AG09319 (cell line): ENCODE measurements at regions not wholly inside any gene's neighbourhood (a gene's known extent, or its start where the extent isn't known, plus 50 kb on each side); places are given as distances from the start of the nearest gene placed in this dataset.
"Not testable (repeated sequence)": the region's sequence is repeated elsewhere in the genome, so short reads cannot be mapped to it uniquely, and the experiment has no call there.

Experiments
- DNase-seq: peaks from one replicate; pipeline ENCODE4 v3.0.0-alpha.2; 2010; ENCODE audit warnings: low read depth; ENCODE audit errors: extremely low read depth
- TF ChIP-seq, protein P1 (sequence below): IDR thresholded peaks from 2 replicates; pipeline ENCODE4 v1.5.1; 2011; ENCODE audit warnings: low read depth, mild to moderate bottlenecking, inconsistent platforms, low read length, moderate library complexity

DNA sequence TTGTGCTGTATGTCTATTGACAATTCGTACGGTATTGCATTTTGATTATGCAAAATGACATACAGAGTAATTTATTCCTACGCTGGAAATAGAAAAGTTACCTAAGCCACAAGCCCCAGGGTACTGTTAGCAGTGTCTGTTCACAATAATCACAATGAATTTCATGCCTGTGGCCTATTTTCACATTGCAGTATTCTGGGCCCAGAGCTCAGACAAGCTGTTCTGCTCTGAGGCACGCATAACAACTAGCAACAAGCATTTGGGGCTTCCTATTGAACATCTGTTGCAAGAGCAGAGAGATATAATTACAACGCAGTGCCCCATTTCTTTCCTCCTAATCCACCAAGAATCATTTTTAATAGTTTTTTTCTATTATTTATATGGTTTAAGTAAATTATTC, 158.9 kb upstream of the SGCG start:
- no peak for DNase-seq
- TF ChIP-seq, protein P1, sequence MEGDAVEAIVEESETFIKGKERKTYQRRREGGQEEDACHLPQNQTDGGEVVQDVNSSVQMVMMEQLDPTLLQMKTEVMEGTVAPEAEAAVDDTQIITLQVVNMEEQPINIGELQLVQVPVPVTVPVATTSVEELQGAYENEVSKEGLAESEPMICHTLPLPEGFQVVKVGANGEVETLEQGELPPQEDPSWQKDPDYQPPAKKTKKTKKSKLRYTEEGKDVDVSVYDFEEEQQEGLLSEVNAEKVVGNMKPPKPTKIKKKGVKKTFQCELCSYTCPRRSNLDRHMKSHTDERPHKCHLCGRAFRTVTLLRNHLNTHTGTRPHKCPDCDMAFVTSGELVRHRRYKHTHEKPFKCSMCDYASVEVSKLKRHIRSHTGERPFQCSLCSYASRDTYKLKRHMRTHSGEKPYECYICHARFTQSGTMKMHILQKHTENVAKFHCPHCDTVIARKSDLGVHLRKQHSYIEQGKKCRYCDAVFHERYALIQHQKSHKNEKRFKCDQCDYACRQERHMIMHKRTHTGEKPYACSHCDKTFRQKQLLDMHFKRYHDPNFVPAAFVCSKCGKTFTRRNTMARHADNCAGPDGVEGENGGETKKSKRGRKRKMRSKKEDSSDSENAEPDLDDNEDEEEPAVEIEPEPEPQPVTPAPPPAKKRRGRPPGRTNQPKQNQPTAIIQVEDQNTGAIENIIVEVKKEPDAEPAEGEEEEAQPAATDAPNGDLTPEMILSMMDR, result no peak

DNA sequence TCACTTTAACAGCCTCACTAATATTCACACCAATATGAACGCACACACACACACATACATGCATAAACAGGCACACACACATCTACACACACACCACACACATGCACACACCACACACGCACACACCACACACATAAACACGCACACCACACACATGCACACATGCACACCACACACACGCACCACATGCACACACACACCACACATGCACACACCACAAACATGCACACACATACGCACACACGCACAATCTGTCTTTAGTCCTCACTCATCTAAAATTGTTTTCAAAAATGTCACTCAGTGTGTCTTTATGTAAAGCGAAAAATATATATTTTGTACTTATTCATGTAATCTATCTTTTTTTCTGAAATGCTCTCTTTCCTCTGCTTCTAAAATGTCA, 158.1 kb upstream of the SGCG start:
- TF ChIP-seq, protein P1, result no peak
- no peak for DNase-seq

DNA sequence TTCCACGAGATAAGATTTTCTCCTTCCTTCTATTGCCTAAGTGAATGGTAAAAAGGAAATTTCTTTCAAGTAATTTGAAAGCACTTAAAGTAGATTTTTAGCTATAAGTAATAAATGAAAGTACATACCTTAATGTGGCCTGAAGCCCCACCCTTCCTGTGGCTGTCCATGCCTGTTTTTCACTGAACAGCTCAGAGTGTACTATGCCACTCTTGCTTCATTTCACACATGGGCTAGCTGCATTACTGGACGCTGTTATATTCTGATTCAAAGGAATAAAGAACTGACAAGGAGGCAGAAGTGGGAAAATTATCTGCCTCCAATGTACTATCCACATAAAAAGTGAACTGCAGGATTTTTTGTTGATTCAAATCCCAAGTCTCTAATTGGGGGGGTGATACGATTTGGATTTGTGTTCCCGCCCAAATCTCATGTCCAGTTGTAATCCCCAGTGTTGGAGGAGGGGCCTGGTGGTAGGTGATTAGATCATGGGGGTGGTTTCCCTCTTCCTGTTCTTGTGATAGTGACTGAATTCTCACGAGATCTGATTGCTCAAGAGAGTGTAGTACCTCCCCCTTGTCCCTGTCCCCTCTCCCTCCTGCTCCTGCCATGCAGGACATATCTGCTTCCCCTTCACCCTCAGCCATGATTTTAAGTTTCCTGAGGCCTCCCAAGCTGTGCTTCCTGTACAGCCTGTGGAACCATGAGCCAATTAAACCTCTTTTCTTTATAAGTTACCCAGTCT, 154.7 kb upstream of the SGCG start:
- no peak for DNase-seq

DNA sequence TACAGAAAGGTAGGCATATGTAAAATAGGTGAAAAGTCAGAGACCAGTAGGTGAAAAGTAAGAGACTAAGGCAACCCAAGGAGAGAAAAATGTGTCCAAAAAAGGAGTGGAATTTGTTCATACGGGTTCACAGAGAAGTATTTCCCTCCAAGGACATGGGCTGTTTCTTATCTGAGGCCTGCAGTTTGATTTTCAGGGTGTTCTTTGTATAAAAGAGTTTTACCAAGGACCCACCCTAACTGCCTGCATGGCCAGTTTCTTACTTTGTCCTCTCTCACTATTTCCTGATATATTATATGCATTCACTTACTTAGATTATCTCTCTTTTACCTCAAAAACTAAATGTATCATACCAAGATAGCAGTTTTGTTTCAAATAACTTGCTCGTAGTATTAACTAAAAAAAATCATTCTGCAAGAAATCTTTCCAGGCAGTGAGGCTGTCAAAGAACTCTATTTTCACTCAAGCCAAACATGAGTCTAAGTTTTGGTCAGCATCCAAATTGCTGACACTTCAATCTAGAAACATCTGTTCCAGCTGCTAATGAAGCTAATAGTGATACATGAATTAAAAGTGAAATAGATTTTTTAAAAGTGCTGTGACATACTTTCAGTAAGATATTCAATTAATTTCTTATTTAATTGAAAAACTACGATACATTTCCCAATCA, 141.4 kb upstream of the SGCG start:
- TF ChIP-seq, protein P1, result no peak
- DNase-seq, result no peak

More for the DNA sequence above, 154.7 kb upstream of the SGCG start:
- TF ChIP-seq, protein P1, result no peak

DNA sequence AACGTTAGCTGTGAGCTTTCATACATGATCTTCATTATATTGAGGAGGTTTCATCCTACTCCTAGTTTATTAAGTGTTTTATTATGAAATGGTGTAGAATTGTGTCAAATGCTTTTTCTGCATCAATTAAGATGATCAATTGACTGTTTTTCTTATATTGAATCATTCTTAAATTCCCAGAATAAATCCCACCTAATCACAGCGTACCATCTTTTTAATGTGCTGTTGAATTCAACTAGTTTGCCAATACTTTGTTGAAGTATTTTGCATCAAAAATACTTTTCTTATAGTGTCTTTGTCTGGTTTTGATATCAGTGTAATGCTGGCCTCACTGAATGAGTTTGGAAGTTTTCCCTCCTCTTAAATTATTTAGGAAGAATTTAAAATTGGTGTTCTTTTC, 138.6 kb upstream of the SGCG start:
- TF ChIP-seq, protein P1, result no peak
- no peak for DNase-seq

DNA sequence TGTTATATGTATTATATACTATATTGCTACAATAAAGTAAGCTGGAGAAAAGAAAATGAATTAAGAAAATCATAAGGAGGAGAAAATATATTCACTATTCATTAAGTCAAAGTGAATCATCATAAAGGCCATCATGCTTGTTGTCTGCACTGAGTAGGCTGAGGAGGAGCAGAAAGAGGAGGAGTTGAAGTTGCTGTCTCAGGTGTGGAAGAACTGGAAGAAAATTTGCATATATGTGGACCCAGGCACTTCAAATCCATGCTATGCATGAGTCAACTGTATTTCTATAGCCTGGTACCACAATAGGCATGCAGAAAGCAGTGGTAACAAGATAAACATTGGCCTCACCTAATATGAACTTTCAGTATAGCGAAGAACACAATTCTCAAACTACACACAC, 135.9 kb upstream of the SGCG start:
- DNase-seq, result no peak
- TF ChIP-seq, protein P1, result no peak

DNA sequence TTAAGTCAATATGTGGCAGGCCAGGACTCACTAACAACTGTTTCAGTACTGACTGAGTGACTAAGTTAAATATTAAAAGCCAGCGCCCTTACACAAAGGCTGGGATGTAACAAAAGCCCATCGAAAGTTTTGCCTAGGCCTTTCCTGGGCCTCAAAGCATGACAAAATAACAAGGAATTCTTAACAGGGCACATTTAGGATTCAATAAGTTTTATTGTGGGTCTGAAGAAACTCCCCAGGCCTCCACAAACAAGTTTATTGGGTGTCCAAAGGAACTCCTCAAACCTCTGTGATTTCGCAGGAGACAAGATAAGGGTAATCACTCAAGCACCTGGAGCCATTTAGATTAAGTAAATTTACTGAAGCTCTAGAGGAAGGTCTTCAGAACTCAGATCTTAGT, 130.7 kb upstream of the SGCG start:
- TF ChIP-seq, protein P1, result no peak
- no peak for DNase-seq

DNA sequence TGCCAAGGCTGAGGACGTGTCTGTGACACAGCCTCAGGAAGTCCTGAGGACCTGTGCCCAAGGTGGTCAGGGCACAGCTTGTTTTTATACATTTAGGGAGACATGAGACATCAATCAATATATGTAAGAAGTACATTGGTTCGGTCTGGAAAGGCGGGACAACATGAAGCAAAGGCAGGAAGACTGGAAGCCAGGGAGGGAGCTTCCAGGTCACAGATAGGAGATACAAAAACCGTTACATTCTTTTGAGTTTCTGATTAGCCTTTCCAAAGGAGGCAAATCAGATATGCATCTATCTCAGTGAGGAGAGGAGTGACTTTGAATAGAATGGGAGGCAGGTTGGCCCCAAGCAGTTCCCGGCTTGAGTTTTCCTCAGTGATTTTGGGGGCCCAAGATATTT, 127.1 kb upstream of the SGCG start:
- DNase-seq, result not testable (repeated sequence)
